ENCODE measurements at regions not wholly inside any gene's neighbourhood (a gene's known extent, or its start where the extent isn't known, plus 50 kb on each side); places are given as distances from the start of the nearest gene placed in this dataset.

DNA sequence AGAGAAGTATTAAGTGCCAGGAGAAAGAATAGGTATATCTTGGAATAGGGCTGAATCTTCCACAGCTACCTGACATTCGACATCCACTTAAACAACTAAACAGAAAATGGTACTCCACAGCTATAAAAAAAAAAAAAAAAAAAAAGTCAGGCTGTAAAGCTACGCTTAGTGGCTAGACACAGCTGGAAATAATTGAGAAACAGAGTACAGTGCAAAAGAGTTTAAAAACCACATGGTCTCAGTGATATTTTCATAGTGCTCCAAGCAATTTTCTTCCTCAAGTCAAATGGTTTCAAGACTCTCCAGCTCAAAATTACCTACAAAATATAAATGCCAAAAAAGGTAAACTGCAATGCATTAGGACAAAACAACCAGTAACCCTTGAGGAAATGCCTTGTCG lies 607.1 kb downstream of the KCNJ2 start:
- no peak for TF ChIP-seq CTCF (IDR thresholded peaks at IDR 0.05)
- TF ChIP-seq REST (IDR thresholded peaks at IDR 0.05; ENCODE audit: insufficient read depth in 1 of 2, low read depth in 2 of 2, low read length in 1 of 2), result no peak

All from Panc1 (cell line).